SW 1271 (cell line): ENCODE measurements at regions not wholly inside any gene's neighbourhood (a gene's known extent, or its start where the extent isn't known, plus 50 kb on each side); places are given as distances from the start of the nearest gene placed in this dataset.

ENCODE experiments used
- DNase-seq, 2 experiments: peaks; one replicate each; lab custom pipeline; 2025; lab: John Stamatoyannopoulos, UW

DNA sequence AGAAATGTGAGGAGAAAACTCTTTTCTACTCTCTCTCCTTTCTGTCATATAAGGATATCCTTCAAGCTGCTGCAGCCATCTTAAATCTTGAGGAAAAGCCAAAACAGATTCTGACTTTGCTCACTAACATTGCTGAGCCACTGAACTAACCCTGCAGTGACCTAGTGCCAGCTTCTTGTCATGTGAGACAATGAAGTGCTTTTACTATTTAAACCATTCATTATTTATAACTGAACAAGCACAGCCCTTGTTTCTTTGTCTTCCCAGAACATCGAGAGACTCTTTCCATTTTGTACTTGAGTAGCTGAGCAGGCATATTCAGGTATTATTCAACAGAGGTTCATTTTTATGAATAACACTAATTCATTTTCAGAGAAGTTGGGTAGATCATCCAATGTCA is 455.0 kb upstream of the TMPO start:
- no peak for DNase-seq

DNA sequence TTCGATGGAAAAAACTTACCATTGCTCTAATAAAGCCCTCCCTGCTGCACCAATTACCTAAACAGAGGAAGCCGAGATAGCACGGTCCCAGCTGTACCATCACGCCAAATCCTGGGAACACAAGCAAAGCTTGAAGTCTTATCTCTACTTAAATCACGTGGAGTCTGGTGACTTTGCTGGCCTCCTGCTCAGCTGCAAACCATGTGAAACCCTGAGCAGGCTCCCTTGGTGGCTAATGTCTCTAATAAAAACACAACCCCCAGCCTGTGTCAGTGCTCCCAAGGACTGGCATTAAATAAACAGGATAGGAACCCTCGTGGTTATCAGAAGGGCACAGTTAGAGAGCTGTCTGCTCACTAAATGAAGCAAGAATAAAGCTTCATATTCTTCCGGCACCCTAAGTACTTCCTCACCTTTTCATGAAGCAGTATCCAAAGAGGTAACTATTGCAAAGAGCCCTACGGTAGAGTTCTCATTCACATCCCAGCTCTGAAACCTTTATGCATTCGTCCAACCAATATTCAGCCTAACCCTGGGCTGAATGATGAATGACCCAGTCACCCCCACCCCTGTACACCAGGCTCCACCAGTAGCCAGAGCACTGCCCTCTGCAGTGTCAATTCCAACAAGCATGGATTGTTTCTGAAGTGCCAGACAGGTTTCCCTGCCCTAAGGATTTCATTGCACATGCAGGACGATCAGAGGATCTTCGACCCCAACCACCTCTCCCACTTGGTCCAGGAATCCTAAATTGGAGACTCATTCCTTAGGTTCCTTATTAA is 452.7 kb upstream of the TMPO start:
- DNase-seq, result no peak

DNA sequence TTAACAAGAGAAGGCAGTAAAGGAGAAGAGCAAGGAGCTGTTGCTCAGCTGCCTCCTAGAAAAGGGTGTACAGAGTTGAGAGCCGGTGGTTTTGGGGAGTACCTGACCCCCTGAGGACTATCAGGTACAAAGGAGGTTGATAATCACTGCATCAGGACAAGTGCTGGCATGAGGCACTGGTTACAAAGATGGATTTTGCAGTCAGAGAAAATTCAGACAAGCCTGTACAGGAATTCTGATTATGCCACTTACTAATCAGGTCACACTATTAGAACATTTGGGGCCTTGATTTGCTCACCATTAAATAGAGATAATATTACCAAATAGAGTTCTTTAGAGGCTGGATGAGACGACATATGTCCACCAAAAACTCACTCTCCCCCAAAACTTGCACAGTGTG is 450.9 kb upstream of the TMPO start:
- DNase-seq, result no peak

DNA sequence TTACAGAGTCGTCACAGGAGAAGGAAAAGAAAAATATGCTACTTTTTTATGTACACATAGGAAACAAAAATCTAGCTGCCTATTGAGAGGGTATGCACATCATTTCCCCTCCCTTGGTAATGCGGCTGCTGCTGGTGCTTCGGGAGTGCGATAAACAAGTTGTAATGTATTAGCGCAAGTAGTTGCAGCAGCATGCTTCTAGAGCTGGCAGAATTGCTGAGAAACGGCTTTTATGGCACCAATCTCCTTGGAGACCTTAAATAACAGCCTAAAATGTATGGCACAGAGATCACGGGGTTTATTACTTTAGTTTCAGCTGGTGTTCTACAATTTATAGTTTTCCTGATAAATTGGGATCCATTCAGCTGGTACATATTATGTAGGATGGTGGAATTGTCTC is 447.6 kb upstream of the TMPO start:
- no peak for DNase-seq

GRCh38 chr12:98073610-98074009 is 441.8 kb upstream of the TMPO start:
- no peak for DNase-seq

- DNase-seq, result no peak
Observed at GRCh38 chr12:98074286-98074685, 441.1 kb upstream of the TMPO start.

- no peak for DNase-seq
Observed at GRCh38 chr12:98084391-98084790, 431.0 kb upstream of the TMPO start.

- no peak for DNase-seq
Observed at GRCh38 chr12:98085046-98085755, 430.2 kb upstream of the TMPO start.

DNA sequence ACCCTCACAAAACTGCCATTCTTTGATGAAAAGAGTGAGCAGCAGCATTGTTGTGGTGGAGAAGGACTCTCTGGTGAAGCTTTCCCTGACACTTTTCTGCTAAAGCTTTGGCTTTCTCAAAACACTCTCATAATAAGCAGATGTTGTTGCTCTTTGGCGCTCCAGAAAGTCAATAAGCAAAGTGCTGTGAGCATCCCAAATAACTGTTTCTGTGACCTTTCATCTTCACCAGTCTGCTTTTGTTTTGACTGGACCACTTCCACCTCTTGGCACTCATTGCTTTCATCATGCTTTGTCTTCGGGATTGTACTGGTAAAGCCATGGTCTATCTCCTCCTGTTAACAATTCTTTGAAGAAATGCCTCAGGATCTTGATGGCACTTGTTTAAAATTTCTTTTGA is 424.7 kb upstream of the TMPO start:
- no peak for DNase-seq

DNA sequence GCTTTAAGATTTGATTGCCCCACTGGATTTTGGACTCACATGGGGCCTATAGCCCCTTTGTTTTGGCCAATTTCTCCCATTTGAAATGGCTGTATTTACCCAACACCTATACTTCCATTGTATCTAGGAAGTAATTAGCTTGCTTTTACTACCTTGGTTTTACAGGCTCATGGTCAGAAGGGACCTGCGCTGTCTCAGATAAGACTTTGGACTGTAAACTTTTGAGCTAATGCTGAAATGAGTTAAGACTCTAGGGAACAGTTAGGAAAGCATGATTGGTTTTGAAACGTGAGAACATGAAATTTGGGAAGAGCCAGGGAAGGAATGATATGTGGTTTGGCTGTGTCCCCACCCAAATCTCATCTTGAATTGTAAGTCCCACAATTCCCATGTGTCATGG is 419.0 kb upstream of the TMPO start:
- DNase-seq, result no peak

GRCh38 chr12:98106031-98106683 is 409.2 kb upstream of the TMPO start:
- DNase-seq, result no peak

DNA sequence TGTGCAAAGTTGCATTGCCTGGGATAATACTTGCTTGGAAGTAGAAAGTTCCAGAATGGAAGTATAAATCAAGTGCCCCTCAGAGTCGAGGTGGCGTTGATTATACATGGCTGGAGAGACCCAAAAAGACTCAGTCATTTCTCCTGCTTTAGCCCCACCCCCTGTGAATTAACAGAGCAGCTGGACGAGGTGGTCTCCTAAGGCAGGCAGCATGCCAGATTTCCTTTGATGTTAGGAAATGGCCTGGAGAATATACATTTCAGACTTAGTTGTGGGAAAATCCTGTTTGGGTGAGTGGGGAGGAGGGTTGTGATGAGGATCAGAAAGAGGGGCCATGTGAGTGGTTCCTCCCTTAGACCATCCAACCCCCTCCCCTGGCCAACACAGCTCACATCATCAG is 406.1 kb upstream of the TMPO start:
- DNase-seq, result no peak

- no peak for DNase-seq
Observed at GRCh38 chr12:98110536-98110935, 404.9 kb upstream of the TMPO start.

DNA sequence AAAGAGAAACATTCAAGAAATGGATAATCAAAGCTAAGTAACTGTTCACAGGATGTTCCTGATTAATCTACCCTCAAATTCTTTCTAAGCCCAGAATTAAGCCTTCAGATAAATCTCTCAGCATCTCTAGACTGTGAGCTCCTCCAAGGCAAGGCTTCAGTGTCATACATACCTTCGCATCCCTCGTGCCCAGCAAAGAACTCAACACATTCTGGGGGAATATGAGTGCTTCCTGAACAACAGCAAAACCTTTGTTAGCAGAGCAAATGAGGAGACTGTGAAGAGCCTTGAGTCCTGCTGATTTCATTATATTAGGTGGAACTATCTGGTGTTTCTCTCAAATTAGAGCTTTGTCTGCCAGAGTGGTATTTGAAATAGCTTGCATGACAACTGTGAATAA is 401.8 kb upstream of the TMPO start:
- DNase-seq, result no peak

DNA sequence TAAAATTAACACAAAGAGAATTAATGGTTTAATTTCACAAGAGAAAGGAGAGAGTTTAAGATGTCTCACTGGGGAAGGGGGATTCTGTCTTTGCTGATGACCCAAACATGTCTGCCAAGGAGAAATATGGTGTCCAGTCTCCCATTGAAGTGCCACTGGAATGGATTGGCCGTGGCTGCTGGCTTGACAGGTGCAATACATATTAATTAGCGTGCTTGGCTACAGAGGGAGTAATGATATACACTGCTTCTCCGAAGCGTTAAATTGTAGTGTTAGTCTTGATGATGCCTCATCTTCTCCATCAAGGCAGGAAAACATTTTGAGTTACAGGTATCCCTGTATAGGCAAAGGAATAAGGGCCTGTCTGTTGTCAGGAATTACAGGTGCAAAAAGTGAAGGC is 393.4 kb upstream of the TMPO start:
- no peak for DNase-seq

DNA sequence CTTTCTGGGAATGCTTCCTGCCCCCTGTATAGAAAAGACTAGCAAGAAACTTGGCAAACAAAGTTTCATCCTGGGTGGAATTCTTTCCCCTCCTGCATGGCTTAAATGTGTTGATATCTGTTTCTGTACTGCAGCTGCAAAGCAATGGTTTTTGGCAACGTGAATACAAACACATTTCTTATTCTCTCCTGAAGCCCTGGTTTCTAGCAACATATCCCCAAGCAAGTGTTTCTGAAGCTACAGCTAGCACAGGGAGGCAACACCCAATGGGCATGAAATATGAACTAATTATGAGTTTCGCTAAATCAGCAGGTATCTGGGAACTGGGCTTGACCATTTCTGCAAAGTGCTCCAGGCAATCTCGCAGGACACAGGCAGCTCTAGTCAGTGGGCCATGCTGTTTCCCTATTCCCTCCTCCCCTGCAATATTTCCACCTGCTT is 392.3 kb upstream of the TMPO start:
- no peak for DNase-seq

DNA sequence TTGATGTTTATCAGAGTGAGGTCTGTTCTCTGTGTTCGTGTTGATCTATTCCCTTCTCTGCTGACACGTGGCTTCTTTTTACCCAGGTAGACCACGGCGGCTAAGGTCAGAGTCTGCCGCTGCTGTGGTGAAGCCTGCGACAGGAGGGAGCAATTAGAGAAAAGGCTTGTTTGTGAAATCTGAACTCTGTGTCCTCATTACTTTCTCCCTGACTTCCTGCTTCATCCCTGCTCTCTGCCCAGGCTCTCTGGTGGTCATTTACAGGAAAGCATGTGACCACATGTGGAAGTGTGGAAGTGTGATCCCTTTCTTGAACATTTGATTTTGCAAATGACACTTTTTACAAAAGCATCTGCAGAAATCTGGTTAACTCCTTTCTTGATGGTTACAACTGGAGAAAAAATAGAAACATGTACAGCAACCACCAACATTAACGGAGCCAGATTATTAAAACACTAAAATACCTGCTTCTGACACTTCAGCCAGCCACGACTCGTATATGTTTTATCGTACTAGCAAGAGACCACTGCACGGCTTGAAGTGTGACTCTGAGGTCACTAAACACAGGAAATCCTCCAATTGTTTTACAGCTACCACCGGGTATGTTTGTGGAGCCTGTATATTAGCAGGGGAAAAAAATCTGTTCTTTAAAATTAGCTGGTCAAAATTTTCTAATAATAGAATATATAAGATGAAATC is 388.6 kb upstream of the TMPO start:
- DNase-seq, result no peak

DNA sequence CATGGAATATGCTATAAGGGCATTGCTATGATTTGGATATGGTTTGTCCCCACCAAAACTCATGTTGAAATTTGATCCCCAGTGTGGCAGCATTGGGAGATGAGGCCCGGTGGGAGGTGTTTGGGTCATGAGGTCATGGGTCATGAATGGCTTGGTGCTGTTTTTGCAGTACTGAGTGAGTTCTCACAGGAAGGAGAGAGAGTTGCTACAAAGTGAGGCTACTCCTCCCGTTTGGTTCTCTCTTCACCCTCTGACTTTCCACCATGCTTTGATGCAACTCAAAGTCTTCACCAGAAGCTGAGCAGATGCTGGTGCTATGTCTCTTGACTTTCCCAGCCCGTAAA is 388.1 kb upstream of the TMPO start:
- no peak for DNase-seq

- no peak for DNase-seq
Observed at GRCh38 chr12:98127854-98128253, 387.5 kb upstream of the TMPO start.

- DNase-seq, result no peak
Observed at GRCh38 chr12:98136544-98136943, 378.8 kb upstream of the TMPO start.

DNA sequence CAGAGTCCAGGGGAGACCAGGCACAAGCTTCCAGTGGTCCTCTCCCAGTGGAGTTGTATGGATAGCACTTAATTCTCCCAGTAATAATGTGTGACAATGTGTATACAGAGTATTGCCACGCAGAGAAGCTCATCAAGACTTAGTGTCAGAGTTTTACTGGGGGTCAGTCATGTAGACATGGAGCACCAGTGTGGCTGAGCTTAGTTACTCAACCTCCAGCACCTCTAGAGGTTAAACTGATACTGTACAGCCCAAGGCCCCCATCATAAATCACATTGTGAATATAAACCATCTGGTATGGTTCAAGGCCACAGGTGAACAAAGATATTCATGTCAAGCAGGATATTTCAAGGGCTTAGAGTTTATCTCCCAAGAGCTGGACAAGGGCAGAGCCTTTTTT is 378.1 kb upstream of the TMPO start:
- no peak for DNase-seq

DNA sequence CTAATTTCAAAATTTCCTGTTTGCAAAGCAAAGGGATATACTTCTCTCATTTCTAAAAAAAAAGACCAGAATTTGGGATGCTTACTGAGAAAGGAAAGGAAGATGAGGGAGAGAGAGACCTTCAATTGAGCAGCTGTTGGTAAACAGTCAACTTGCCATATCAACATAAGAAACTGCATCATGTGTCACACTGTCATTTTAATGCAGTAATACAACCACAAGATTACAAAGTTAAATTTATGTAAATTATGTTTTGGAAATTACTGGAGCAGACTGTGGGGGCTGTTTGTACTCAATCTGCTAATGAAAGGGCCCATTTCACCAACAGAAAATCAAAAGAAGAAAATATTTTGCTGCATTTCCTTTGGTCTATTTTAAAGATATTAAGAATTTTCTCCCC is 370.4 kb upstream of the TMPO start:
- no peak for DNase-seq

DNA sequence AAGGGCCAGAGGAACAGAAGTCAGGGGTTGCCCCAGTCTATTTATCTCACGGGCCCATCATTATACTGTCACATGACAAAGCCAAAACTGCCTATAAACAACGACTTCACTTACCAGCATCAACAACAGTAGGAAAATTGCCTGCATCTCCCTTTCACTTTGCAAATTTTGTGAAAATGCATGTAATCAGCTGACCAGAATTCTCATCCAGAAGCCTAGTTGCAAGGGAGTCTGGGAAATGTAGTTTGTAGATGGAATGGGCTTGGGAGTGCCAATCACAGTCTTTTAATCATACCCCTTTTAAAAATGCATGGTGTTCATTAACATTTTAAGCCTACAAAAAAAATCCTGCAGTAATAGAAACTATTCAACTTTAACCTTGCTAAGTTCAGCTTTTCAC is 369.3 kb upstream of the TMPO start:
- DNase-seq, result no peak
